ENCODE measurements at regions not wholly inside any gene's neighbourhood (a gene's known extent, or its start where the extent isn't known, plus 50 kb on each side); places are given as distances from the start of the nearest gene placed in this dataset.

DNA sequence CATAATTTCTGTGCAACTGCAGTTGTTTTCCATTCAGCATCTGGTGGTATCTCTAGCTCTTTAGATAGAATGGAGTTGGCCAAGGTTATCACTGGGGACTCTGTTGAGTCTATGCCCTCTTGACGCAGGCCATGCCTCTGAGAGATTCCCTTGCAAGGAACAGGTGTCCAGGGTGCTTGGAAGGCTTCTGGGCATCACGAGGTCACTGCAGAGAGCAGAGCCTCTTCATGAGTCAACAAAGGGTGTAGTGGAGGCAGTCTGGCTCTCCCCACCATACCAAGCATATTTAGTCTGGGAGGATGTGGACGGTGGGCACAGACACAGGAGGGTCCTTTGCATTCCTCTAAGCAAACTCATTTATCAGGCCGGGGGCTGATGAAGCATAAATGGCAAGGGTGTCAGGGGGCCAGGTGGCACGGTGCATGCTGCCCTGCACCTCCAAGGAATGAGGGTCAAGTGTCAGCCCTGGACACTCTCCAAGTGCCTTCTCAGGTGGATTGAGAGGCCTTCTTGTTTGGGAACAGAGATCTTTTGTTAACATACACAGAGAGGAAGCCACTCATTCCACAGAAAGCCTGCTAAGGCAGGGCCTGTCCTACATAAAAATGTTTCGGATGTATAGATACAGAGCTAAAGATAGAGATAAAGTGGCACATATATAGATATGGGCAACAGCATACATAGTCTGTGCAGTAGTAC lies 328.6 kb downstream of the INHBA start:
- TF ChIP-seq, protein P1, sequence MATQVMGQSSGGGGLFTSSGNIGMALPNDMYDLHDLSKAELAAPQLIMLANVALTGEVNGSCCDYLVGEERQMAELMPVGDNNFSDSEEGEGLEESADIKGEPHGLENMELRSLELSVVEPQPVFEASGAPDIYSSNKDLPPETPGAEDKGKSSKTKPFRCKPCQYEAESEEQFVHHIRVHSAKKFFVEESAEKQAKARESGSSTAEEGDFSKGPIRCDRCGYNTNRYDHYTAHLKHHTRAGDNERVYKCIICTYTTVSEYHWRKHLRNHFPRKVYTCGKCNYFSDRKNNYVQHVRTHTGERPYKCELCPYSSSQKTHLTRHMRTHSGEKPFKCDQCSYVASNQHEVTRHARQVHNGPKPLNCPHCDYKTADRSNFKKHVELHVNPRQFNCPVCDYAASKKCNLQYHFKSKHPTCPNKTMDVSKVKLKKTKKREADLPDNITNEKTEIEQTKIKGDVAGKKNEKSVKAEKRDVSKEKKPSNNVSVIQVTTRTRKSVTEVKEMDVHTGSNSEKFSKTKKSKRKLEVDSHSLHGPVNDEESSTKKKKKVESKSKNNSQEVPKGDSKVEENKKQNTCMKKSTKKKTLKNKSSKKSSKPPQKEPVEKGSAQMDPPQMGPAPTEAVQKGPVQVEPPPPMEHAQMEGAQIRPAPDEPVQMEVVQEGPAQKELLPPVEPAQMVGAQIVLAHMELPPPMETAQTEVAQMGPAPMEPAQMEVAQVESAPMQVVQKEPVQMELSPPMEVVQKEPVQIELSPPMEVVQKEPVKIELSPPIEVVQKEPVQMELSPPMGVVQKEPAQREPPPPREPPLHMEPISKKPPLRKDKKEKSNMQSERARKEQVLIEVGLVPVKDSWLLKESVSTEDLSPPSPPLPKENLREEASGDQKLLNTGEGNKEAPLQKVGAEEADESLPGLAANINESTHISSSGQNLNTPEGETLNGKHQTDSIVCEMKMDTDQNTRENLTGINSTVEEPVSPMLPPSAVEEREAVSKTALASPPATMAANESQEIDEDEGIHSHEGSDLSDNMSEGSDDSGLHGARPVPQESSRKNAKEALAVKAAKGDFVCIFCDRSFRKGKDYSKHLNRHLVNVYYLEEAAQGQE (IDR thresholded peaks at IDR 0.05; ENCODE audit: low read depth): no peak
- TF ChIP-seq CEBPB (IDR thresholded peaks at IDR 0.05) (no peak), EP300 (IDR thresholded peaks at IDR 0.05; ENCODE audit: borderline replicate concordance) (no peak), NFIC (IDR thresholded peaks at IDR 0.05) (no peak), RAD21 (IDR thresholded peaks at IDR 0.05; ENCODE audit: low read depth) (no peak)

Measured in Ishikawa (cell line).